ENCODE measurements at regions not wholly inside any gene's neighbourhood (a gene's known extent, or its start where the extent isn't known, plus 50 kb on each side); places are given as distances from the start of the nearest gene placed in this dataset.

DNA sequence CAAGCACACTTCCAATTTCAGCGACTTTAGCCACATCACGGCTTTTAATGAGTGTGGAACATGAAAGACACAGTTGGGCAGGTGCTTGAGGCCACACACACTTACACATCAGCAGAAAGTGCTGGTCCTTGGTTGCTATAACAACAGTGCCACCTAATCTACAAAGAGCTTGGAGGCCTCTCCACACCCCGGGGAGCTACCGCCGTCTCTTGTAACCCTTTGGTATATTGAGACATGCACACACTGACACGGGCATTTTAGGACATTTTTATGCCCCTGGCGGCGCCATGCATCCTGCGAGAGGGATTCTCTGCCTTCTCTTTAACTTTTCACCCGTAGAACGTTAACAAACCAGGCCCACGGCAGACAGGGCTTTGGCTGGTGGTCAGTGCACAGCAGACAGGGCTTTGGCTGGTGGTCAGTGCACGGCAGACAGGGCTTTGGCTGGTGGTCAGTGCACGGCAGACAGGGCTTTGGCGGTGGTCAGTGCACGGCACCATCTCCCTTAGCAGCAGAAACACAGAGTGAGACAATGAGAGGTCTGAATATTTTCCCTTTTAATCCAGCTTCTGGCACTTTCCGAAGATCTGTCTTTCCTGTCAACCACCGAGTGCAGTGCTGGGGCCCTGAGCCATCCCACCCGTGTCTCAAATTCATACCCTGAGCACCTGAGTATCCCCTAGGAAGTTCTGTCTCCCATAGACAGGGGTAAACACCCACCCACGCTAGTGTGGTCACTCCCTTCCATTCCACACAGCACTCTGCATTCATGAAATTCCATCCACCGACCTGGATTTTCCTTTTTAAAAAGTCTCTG, 116.6 kb upstream of the RPS6KA2 start:
- no peak for DNase-seq (ENCODE audit: extremely low read depth in 1 of 11, low read depth in 9 of 11, low spot score in 4 of 11)

DNA sequence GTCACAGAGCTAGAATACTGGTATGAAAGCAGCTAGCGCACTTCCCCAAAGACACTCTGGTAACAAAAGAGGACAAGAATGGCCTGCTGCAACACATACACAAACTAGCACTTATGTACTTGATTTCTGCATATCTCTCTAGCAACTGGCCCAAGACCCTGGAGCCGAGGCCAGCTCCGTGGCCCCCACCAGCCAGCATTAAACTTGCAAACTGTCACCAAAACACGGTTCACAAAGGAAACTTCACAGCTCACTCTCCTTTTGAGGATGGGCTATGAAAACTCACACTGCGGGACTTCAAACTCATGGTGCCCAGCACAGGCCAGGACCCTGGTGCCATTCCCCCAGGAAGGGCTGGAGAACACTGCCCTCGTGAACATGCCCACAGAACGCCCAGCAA, 115.9 kb upstream of the RPS6KA2 start:
- DNase-seq (ENCODE audit: extremely low read depth in 1 of 11, low read depth in 9 of 11, low spot score in 4 of 11): no peak

DNA sequence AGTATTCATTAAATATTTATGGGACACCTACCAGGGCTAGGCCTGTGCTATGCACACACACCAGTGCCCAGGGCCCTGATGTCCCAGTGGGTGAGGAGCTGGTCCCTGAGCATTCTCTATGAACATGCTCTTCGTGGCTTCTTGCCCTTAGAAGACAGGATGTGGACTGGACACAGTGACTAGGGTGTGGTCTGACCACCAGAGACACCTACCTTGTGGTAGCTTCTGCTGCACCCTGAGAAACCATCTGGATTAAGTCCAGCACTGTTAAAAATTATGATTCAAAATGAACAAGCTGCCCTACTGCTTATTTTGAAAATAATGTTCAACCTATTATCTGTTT, 112.9 kb upstream of the RPS6KA2 start:
- no peak for DNase-seq (ENCODE audit: extremely low read depth in 1 of 11, low read depth in 9 of 11, low spot score in 4 of 11)

DNA sequence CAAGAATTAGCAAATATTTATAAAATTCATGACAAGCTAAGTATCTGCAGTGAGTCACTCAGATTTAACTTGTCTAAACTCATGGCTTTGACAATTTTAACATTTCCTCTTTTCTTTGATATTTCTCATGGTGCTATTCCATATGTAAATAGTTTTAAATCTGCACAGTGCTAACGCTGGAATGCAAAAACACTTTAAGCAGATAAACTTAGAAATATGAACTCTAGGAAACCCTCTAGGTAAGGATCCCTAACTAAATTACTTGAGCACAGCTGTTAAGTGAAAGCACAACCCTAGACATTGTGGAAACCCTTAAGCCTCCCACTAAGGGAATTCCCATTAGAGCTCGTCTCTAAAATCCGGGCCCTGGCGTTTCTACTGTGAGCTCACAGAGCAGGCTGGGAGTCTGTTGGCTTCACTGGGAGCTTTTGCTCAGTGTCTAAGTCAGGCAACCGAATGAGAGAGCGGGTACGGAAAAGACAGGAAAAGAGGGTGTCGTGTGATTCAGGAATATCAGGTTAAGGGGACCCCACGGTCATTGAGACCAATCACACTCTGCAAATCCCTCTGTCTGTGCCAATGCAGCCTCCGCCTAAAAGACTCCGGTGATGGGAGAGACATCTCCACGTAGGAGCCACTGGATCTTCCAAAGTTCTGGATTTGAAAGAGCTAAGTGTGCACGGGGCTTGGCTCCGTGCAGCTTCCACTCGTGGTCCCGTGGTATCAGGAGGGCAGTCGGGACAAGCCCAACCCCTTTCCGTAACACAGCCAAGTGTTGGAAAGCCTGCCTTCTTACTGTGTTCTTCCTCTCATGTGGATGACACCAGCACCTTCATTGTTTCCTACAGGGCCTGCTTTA, 112.3 kb upstream of the RPS6KA2 start:
- DNase-seq (ENCODE audit: extremely low read depth in 1 of 11, low read depth in 9 of 11, low spot score in 4 of 11): no peak

DNA sequence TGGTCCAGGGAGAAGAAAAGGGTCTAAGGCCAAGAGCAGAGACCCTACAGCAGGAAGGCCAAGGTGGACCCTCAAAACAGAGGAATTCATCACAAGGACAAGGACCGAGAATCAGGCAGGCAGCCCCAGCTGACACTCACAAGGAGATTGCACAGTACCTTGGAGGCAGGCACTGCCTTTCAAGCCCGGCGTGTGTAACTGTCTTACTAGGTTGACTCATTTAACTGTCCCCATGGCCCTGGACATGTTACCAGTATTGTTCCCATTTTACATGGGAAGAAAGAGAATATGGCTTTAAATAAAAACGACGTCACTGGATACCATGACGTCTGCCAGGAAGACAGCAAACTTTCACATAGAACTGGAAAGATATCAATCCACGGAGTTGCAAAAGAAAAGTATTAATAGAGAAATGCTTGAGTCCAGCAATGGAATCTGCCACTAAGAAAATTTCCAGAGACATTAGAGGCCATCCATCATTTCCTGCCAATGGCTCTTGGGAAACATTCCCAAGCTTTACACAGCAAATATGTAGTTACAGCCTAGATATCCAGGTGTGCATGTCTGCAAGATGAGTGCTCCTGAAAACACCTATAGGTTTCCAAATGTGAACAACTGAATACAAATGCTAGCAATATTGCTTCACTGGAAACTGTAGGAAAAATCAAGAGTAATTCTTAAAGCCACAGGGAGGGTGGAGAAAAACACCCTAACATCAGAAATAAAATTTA, 111.5 kb upstream of the RPS6KA2 start:
- DNase-seq (ENCODE audit: extremely low read depth in 1 of 11, low read depth in 9 of 11, low spot score in 4 of 11): no peak

DNA sequence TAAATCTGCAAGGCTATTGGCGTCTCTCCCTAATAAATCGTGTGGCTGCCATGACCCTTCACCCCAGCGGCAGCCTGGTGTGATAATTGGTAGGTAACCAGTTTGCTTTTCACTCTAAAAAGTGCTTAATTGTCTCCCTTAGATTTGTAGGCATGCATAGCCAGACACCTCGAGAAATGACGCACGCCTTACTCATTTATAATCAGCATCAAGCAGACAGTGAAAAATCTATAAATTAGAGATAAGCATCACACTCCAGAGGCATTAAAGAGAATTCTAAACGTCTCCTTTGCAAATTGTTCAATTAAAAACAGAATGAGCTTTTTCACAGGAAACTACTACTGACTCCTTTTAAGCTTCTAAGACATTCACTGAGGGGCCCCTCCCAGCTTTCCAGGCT, 110.2 kb upstream of the RPS6KA2 start:
- DNase-seq (ENCODE audit: extremely low read depth in 1 of 11, low read depth in 9 of 11, low spot score in 4 of 11): no peak

DNA sequence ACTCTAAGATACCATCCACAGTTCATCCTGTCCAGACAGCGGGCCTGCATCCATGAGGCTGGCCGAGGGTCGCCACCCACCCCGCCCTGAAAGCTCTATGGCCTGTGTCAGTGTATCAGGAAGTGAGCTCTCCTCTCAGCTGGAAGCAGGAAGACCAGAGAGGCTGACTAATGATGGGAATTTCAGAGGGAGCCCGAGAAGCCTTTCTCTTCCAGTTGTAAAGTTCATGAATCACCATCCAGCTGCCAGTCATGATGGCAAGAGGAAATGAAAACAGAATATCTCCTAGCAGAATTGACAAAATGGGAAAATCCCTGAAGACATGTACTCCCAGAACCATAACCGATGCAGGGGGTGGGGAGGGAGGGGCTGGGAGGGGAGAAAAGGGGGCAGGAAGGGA, 109.6 kb upstream of the RPS6KA2 start:
- no peak for DNase-seq (ENCODE audit: extremely low read depth in 1 of 11, low read depth in 9 of 11, low spot score in 4 of 11)

DNA sequence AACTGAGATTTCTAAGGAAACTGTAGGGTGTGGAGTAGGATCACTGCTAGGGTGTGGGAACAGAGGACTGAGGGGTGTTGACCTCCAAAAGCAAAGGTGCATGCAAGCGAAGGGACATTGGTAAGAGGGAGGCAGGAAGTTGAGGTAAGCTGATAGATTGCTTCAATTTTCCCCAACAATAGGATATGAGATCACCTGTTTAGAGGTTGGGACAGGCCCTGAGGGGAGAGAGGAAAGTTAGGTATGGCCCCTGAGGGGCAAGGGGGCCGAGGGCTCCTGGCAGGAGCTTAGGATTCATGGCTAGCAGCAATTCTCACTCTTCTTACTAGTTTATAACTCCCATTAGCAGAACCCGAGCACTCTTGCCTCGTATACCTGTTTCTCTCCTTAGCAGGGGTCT, 106.8 kb upstream of the RPS6KA2 start:
- no peak for DNase-seq (ENCODE audit: extremely low read depth in 1 of 11, low read depth in 9 of 11, low spot score in 4 of 11)

DNA sequence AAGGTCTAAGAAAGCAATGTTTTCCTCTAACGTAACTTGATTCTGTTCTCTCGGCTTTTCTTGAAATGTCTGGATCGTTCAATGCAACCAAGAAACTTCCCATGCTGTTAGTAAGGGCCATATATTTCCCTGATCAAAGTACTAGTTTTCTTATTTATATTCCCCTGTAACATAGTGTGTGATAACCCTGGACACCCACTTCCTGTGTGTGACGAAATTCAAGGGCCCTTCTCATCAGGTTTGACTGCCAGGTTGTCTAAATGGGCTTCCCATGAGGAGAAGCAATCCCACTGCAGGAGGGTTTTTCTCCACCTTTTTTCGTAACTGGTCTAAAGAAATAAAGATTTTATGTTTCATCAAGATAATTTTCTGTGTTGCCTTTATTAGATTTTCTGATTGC, 102.6 kb upstream of the RPS6KA2 start:
- no peak for DNase-seq (ENCODE audit: extremely low read depth in 1 of 11, low read depth in 9 of 11, low spot score in 4 of 11)

DNA sequence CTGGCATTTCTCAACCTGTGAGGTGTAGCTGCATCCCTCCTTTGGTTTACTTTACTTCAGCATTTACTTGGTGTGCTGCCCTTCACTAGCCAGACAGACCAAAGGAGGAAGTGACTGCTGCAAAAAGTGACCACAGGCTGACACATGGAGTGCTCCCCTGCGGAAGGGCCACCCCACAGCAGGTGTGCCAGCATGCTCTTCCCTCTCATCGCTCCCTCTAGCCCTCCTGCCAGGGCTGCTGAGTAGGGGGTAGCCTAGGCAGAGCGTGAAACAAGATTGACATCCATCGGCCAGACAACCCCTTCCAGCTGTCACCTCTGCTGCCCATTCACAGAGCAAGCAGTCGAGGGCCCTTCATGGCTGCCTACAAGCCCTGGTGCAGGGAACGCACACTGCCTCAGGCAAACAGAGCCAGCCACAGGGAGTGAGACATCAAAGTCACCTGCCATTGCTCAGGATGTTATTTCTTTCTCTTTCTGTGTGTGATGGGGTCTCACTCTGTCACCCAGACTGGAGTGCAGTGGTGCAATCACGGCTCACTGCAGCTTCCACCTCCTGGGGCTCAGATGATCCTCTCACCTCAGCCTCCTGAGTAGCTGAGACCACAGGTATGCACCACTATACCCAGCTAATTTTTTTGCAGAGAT, 102.0 kb upstream of the RPS6KA2 start:
- DNase-seq (ENCODE audit: extremely low read depth in 1 of 11, low read depth in 9 of 11, low spot score in 4 of 11): no peak

DNA sequence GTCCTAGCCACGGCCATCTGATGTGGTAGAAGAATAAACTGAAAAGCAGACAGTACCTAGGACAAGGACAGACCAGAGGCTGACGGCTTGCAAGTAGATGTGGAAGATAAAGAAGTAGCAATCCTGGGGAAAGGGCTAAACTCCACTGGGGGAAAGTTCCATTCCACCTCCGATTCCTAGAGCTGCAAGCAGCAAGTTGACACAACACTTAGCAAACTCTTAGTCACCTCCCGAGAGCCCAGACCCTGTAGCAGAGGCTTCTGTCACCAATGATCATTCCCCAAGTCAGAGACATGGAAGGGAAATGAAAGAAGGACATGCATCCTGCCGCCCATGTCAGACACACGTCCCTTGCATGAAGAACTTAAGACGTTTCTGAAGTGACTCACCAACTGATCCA, 99.2 kb upstream of the RPS6KA2 start:
- no peak for DNase-seq (ENCODE audit: extremely low read depth in 1 of 11, low read depth in 9 of 11, low spot score in 4 of 11)

DNA sequence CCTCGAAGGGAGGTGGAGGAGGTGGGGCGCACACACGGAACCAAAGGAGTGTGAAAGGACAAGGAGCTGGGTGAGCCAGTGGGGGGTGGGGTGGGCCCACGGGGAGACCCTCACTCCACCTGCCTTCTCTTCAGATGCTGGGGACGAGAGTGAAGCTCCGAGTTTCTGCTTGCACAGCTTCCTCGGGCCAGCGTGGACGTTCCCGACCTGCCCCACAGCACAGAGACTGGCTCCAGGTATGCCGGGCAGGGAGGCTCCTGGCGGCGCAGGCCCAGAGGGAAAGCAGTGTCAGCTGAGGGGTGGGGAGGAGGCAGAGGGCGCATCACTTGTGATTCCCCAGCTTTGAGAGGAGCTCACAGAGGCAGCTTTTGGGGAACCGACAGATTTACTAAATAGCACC, 98.5 kb upstream of the RPS6KA2 start:
- no peak for DNase-seq (ENCODE audit: extremely low read depth in 1 of 11, low read depth in 9 of 11, low spot score in 4 of 11)

DNA sequence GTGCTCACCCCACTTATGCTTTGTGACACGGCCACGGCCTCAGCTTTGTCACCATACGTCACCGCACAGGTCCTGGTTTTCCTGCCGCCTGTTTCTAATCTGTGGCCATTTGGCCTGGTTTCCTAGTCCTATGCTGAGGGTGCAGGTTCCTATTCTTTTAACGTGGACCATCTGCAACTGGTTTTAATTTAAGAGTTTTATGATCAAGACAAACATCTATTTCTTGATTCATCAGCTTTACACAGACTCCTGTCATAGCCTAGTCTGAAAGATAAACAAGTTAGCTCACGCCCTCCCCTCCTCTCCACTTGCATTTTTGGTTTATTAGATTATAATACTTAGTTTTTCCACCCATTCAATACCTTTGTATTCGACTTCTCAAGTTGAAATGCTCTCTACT, 97.5 kb upstream of the RPS6KA2 start:
- no peak for DNase-seq (ENCODE audit: extremely low read depth in 1 of 11, low read depth in 9 of 11, low spot score in 4 of 11)

DNA sequence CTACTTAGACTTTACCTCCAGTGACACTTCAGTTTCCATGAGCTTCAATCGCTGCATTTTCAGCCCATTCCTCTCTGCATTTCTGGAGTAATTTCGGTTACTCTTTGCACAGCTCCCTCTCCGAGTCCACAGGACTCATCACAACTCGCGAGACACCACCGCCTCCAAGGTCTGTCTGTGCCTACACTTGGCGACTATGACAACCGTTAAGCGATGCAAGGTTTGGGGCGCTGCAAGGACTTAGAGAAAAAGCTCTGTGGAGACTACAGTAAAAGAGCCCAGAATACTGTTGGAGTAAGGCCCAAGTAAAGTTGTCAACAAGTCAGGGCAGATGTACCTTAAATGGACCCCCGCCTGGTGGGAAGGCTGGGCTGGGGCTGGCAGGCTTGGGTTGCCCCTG, 95.7 kb upstream of the RPS6KA2 start:
- DNase-seq (ENCODE audit: extremely low read depth in 1 of 11, low read depth in 9 of 11, low spot score in 4 of 11): no peak

DNA sequence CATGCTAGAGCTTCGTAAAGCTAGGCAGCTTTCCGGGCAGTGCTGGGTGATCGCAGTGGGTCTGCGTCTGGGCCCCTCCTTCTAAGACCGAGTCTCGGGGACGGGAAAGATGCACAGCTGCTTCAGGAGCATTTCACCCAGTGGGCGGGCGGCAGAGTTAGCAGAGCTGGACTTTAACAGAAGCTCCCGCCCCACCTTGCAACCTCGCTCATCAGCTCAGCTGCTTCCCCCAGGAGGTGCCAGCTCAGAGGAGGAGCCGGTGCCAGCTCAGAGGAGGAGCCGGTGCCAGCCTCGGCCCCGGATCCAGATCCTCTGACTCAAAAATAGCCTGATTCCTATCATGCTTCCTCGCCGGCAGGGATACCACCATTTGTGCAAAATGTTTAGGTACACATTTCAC, 94.5 kb upstream of the RPS6KA2 start:
- no peak for DNase-seq (ENCODE audit: extremely low read depth in 1 of 11, low read depth in 9 of 11, low spot score in 4 of 11)

DNA sequence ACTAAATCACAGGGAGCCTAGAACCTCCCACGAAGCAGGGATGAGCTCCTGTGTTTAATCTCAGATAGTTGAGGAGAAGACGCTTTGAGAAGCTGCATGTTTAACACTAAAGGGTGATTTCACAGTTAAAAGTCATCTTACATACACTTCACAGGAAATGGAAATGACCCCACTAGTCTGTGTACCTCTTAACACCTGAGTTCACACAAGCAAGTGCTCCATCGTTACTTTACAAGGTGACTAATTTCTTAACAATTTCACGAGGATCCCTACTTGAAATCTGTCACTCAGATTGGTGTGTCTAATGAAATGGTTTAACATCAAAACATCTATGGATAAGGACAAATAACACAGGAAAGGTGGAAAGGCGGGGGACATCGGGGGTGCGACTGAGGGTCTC, 93.8 kb upstream of the RPS6KA2 start:
- DNase-seq (ENCODE audit: extremely low read depth in 1 of 11, low read depth in 9 of 11, low spot score in 4 of 11): no peak

DNA sequence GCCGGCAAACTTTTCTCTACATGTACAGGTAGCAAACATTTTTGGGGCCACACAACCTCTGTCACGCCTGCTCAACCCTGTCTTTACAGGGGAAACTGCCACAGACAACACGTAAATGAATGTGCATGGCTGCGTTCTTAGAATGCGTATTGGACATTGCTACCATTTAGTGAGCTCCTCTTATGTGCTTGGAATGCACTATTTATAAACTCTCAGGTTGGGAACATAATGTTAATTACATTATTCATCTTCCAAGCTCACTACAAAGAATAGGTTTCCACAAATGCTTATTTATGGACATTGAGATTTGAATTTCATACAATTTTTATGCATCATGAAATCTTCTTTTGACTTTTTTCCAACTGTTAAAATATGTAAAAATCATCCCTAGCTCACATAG, 92.0 kb upstream of the RPS6KA2 start:
- DNase-seq (ENCODE audit: extremely low read depth in 1 of 11, low read depth in 9 of 11, low spot score in 4 of 11): no peak

DNA sequence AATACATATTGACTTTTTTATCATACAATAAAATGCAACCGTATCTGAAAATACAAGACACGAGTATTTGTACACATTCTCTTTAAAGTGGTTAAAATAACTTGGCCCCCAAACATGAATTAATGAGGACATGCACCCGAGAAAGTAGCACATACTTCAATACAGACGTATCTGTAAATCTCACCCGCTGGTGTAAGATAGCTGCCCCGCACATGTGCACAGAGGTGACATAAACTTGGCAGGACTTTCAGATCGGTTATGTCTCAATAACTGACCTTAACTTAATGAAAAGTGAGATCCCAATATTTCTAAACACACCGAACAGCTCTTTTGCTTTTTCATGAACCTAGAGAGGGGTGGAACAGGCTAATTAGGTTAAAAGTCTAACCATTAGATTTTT, 91.5 kb upstream of the RPS6KA2 start:
- no peak for DNase-seq (ENCODE audit: extremely low read depth in 1 of 11, low read depth in 9 of 11, low spot score in 4 of 11)

DNA sequence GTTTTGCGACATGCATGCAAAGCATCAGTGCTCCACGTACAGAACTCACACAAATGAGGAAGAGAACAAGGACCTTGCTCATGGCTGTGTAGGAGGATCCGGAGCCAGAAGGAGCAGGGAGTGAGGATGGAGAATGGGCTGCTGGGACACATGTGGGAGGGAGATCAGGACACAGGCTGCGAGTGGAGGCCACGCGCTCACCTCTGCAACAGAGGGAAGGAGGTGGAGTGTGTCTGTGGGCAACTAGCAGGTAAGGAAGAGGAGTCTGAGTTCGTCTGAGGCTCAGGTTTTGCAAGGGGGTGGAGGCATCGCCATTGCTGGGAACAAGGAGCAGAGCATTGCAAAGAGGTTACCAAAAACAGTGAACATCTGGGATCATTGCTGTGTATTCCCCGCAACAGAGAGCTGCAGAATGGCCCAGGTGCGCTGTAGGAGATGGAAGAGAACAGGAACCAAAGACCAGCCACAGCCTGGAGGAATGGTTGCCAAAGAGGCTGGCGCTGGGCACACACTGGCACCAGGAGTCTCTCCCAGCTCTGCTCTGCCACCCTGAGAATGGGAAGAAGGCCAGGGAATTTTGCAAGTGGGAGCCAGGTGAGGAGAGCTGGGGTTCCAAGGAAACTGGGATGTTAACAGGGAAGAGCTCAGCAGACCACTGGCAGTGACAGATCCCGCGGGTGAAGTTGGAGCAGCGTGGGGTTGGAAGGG, 90.0 kb upstream of the RPS6KA2 start:
- DNase-seq (ENCODE audit: extremely low read depth in 1 of 11, low read depth in 9 of 11, low spot score in 4 of 11): no peak

All from renal cortex interstitium (tissue), 11 donors.